ENCODE measurements at regions not wholly inside any gene's neighbourhood (a gene's known extent, or its start where the extent isn't known, plus 50 kb on each side); places are given as distances from the start of the nearest gene placed in this dataset.
A peak's percentile ranks its signal among the peaks of the same experiment; 100 is the strongest.

DNA sequence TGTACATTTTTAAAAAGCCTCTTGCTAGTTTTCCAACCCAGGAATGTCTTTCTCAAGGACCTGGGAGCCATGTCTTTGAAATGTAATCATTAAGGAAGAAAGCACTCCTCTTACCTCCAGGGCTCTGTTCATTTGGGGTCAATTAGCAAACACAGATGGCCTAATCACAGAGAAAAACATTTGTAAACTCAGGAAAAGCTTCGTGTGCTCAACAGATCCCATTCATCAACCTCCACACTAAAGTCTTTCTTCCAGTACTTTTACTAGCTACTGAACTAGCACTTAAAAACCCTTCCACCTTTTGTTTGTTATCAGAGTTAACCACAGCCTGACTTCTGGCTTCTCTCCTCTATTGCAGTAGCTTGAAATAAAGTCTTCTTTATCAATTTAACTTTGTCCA, 441.4 kb downstream of the PCDH20 start:
- intact Hi-C loops (cut with DNase I): no loop called here

DNA sequence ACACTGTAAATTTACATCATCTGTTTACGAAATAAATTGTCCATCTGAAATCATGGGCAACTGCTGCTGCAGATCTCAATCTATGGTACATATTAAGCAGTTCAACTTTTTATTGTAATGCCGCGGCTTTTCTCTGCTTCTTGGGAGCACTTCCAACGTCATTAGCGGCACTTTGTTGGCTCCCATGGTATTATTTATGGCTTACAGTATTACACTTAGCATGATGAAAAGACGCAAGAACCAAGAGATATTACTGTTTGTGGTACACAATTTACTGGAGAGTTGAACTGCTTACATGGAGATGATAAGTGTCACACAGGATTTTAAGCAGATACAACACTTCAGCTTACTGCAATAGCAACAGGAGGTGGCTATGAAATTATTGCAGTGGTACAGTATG, 442.1 kb downstream of the PCDH20 start:
- H3K9me3 ChIP-seq: peaks cover 0 to 6% of the 10 kb centered on the region in 2 donors
- no peak overlapping the region for H3K27ac ChIP-seq
- no peaks in the 10 kb centered on the region for H3K4me1 ChIP-seq
- TF ChIP-seq, protein P1, sequence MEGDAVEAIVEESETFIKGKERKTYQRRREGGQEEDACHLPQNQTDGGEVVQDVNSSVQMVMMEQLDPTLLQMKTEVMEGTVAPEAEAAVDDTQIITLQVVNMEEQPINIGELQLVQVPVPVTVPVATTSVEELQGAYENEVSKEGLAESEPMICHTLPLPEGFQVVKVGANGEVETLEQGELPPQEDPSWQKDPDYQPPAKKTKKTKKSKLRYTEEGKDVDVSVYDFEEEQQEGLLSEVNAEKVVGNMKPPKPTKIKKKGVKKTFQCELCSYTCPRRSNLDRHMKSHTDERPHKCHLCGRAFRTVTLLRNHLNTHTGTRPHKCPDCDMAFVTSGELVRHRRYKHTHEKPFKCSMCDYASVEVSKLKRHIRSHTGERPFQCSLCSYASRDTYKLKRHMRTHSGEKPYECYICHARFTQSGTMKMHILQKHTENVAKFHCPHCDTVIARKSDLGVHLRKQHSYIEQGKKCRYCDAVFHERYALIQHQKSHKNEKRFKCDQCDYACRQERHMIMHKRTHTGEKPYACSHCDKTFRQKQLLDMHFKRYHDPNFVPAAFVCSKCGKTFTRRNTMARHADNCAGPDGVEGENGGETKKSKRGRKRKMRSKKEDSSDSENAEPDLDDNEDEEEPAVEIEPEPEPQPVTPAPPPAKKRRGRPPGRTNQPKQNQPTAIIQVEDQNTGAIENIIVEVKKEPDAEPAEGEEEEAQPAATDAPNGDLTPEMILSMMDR (IDR thresholded peaks at IDR 0.05): no peak
- no peaks in the 10 kb centered on the region for H3K36me3 ChIP-seq
- no peaks in the 10 kb centered on the region for H3K27me3 ChIP-seq
- DNase-seq (peak in 1 of 4 donors; percentile 1), ATAC-seq (no peak)
- H3K4me3 ChIP-seq: no peak overlapping the region
- intact Hi-C loops (cut with DNase I): no loop called here

More for the DNA sequence above, 441.4 kb downstream of the PCDH20 start:
- no peak overlapping the region for H3K4me3 ChIP-seq
- no peaks in the 10 kb centered on the region for H3K36me3 ChIP-seq
- ATAC-seq (no peak), DNase-seq (no peak)
- peaks cover 0 to 10% of the 10 kb centered on the region in 2 donors for H3K9me3 ChIP-seq
- TF ChIP-seq, protein P1 (IDR thresholded peaks at IDR 0.05): no peak
- no peak overlapping the region for H3K27ac ChIP-seq
- H3K4me1 ChIP-seq: no peaks in the 10 kb centered on the region
- H3K27me3 ChIP-seq: no peaks in the 10 kb centered on the region

DNA sequence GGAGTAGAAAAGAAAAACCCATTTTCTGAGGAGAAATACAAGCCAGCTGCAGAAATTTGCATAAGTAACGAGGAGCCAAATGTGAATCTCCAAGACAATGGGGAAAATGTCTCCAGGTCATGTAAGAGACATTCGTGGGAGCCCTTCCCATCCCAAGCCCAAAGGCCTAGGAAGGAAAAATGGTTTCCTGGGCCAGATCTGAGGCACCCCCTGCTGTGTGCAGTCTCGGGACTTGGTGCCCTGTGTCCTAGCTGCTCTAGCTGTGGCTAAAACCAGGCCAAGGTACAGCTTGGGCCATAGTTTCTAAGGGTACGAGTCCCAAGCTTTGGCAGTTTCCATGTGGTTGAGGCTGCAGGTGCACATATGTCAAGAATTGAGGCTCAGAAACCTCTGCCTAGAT, 444.9 kb downstream of the PCDH20 start:
- ATAC-seq: no peak

DNA sequence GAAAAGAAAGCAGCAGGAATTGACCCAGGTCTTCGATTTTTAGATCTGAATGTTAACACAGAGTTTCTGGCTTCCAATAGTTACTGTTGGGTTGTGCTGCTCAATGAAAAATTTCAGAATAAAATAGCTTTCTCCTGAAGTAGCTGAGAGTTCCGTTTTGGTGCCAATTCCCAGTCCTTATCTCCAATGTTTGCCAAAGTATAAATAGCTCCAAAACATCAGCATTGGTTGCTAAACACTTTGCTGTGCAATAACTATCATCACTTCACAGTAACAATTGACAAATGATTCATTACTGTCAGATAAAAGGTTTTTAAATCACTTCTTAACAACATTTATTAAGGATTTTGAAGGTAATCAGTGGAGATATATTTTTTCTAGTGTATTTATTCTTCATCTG, 446.0 kb downstream of the PCDH20 start:
- Histone ChIP-seq H3K36me3 (no peaks in the 10 kb centered on the region), H3K27ac (no peak overlapping the region), H3K4me1 (no peaks in the 10 kb centered on the region), H3K4me3 (no peak overlapping the region), H3K27me3 (no peaks in the 10 kb centered on the region), H3K9me3 (no peaks in the 10 kb centered on the region)
- intact Hi-C loops (cut with DNase I): no loop called here
- TF ChIP-seq, protein P1 (IDR thresholded peaks at IDR 0.05): no peak
- ATAC-seq (no peak), DNase-seq (peak in 1 of 4 donors; percentile 19)

More for the DNA sequence above, 444.9 kb downstream of the PCDH20 start:
- DNase-seq: no peak
- peaks cover 0 to 4% of the 10 kb centered on the region in 2 donors for H3K9me3 ChIP-seq
- TF ChIP-seq, protein P1 (IDR thresholded peaks at IDR 0.05): no peak
- intact Hi-C loops (cut with DNase I): no loop called here
- no peaks in the 10 kb centered on the region for H3K4me1 ChIP-seq
- no peaks in the 10 kb centered on the region for H3K27me3 ChIP-seq
- no peak overlapping the region for H3K4me3 ChIP-seq
- no peaks in the 10 kb centered on the region for H3K36me3 ChIP-seq
- H3K27ac ChIP-seq: no peak overlapping the region

DNA sequence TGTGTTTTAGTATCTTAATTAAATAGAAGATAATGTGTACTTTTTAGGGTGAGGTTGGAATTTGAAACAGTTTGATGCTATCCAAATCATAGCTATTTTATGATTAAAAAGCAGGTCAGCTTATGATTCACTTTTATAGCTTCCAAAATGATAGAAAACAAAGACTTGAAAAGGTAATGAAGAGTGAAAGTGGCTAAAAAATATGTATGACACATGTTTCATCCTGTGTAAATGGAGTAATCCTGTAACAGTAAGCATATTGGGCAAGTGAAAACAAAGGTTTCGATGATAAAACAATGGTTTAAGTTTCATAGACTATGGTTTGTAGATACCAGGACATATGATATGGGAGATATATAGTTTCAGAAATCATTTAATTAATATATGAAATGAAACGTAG, 456.2 kb downstream of the PCDH20 start:
- ATAC-seq: no peak
- TF ChIP-seq, protein P1 (IDR thresholded peaks at IDR 0.05): no peak
- intact Hi-C loops (cut with DNase I): no loop called here
- no peaks in the 10 kb centered on the region for H3K27me3 ChIP-seq
- H3K4me1 ChIP-seq: no peaks in the 10 kb centered on the region
- DNase-seq: no peak
- H3K9me3 ChIP-seq: no peaks in the 10 kb centered on the region
- no peak overlapping the region for H3K4me3 ChIP-seq
- H3K36me3 ChIP-seq: no peaks in the 10 kb centered on the region
- no peak overlapping the region for H3K27ac ChIP-seq

Measured in left lung (tissue), 4 donors.